Astrocyte (in vitro differentiated cells and primary cell): ENCODE measurements at regions not wholly inside any gene's neighbourhood (a gene's known extent, or its start where the extent isn't known, plus 50 kb on each side); places are given as distances from the start of the nearest gene placed in this dataset.
A peak's percentile ranks its signal among the peaks of the same experiment; 100 is the strongest.

Source experiments
- DNase-seq: peaks from one replicate; pipeline ENCODE4 v3.0.0-alpha.2; 2010; ENCODE audit warnings: low read depth
- FAIRE-seq: peaks from 2 replicates; lab custom pipeline; 2011; peaks lifted over from hg19 to GRCh38; lab: Jason Lieb, UNC
- H2AFZ ChIP-seq: 2 replicates; pipeline ENCODE4 v1.6.0; 2012; ENCODE audit warnings: low read depth, low read length, inconsistent platforms
- H3K27ac ChIP-seq: 2 replicates; pipeline ENCODE4 v1.5.1; 2011; ENCODE audit warnings: low read depth, low read length, inconsistent platforms
- H3K27me3 ChIP-seq: 2 replicates; pipeline ENCODE4 v1.6.0; 2011; ENCODE audit warnings: low read length, inconsistent platforms; ENCODE audit not compliant: insufficient read depth
- H3K36me3 ChIP-seq: 2 replicates; pipeline ENCODE4 v1.5.1; 2011; ENCODE audit warnings: low read length, inconsistent platforms; ENCODE audit not compliant: insufficient read depth
- H3K4me1 ChIP-seq: 2 replicates; pipeline ENCODE4 v1.5.1; 2011; ENCODE audit warnings: low read length, inconsistent platforms; ENCODE audit not compliant: insufficient read depth
- H3K4me2 ChIP-seq: 2 replicates; pipeline ENCODE4 v1.6.0; 2012; ENCODE audit warnings: low read length, inconsistent platforms
- H3K4me3 ChIP-seq: 2 replicates; pipeline ENCODE4 v1.5.1; 2011; ENCODE audit warnings: low read depth, mild to moderate bottlenecking, low read length, inconsistent platforms; ENCODE audit not compliant: insufficient read depth
- H3K79me2 ChIP-seq: 2 replicates; pipeline ENCODE4 v1.6.0; 2012; ENCODE audit warnings: mild to moderate bottlenecking, low read length, inconsistent platforms; ENCODE audit not compliant: insufficient read depth
- H3K9ac ChIP-seq: 2 replicates; pipeline ENCODE4 v1.6.0; 2012; ENCODE audit warnings: mild to moderate bottlenecking, low read length, inconsistent platforms
- H3K9me3 ChIP-seq: 2 replicates; pipeline ENCODE4 v1.5.1; 2012; ENCODE audit warnings: low read depth, mild to moderate bottlenecking, low read length, inconsistent platforms; ENCODE audit not compliant: insufficient read depth
- H4K20me1 ChIP-seq: 2 replicates; pipeline ENCODE4 v1.6.0; 2012; ENCODE audit warnings: low read length, inconsistent platforms; ENCODE audit not compliant: insufficient read depth
- H3K27ac Mint-ChIP-seq: one replicate; pipeline ENCODE4 v1.8.0; 2021; ENCODE audit warnings: mild to moderate bottlenecking, mixed read lengths; ENCODE audit not compliant: unreplicated experiment
- H3K27me3 Mint-ChIP-seq: one replicate; pipeline ENCODE4 v1.8.0; 2021; ENCODE audit warnings: low read depth, mixed read lengths; ENCODE audit not compliant: unreplicated experiment
- H3K36me3 Mint-ChIP-seq: one replicate; pipeline ENCODE4 v1.8.0; 2021; ENCODE audit warnings: low read depth, mixed read lengths; ENCODE audit not compliant: unreplicated experiment
- H3K4me1 Mint-ChIP-seq: one replicate; pipeline ENCODE4 v1.8.0; 2021; ENCODE audit warnings: low read depth, mixed read lengths; ENCODE audit not compliant: unreplicated experiment
- H3K4me3 Mint-ChIP-seq: one replicate; pipeline ENCODE4 v1.8.0; 2021; ENCODE audit warnings: mild to moderate bottlenecking, moderate library complexity, mixed read lengths; ENCODE audit not compliant: unreplicated experiment
- H3K9me3 Mint-ChIP-seq: one replicate; pipeline ENCODE4 v1.8.0; 2021; ENCODE audit warnings: mild to moderate bottlenecking, mixed read lengths; ENCODE audit not compliant: unreplicated experiment
- EZH2 ChIP-seq: IDR thresholded peaks from 2 replicates; pipeline ENCODE4 v1.6.1; 2012; ENCODE audit warnings: mild to moderate bottlenecking, low read length, inconsistent platforms; ENCODE audit not compliant: insufficient read depth
- TF ChIP-seq, protein P1 (sequence below): IDR thresholded peaks from 2 replicates; pipeline ENCODE4 v1.5.1; 2011; ENCODE audit warnings: low read depth, mild to moderate bottlenecking, inconsistent platforms, low read length, moderate library complexity; ENCODE audit not compliant: insufficient read depth

DNA sequence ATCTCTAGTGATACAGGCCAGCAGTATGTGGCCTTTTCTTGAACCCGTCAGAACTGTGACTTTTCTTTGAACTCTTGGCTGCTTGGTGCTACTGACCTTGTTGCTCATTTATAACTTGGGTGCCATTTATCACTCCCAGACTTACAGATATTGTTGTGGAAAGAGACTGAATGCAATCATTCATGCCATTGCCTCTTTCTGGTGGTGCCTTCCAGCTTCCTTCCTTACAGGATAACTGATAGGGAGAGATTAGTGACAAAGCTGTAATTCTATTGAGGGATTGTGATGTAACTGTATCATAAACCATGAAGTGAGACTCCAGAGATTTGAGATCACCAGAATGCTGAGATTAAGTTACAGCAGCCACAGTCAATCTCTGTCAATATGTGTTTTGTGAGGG lies 256.5 kb downstream of the USP25 start:
- H3K79me2 ChIP-seq: no peaks in the 10 kb centered on the region
- no peaks in the 10 kb centered on the region for H3K4me1 Mint-ChIP-seq
- DNase-seq (peak; percentile 94), FAIRE-seq (no peak)
- H3K36me3 Mint-ChIP-seq: peaks cover 2% of the 10 kb centered on the region
- H3K9me3 ChIP-seq: no peaks in the 10 kb centered on the region
- no peaks in the 10 kb centered on the region for H3K4me1 ChIP-seq
- no peak overlapping the region for H3K4me2 ChIP-seq
- H2AFZ ChIP-seq: no peak overlapping the region
- no peaks in the 10 kb centered on the region for H3K27me3 Mint-ChIP-seq
- H3K27ac Mint-ChIP-seq: no peak overlapping the region
- no peak overlapping the region for H3K9ac ChIP-seq
- H4K20me1 ChIP-seq: no peaks in the 10 kb centered on the region
- no peaks in the 10 kb centered on the region for H3K27me3 ChIP-seq
- H3K27ac ChIP-seq: no peak overlapping the region
- no peak overlapping the region for H3K4me3 Mint-ChIP-seq
- H3K36me3 ChIP-seq: no peaks in the 10 kb centered on the region
- H3K9me3 Mint-ChIP-seq: peaks cover 13% of the 10 kb centered on the region
- H3K4me3 ChIP-seq: no peak overlapping the region
- TF ChIP-seq, protein P1, sequence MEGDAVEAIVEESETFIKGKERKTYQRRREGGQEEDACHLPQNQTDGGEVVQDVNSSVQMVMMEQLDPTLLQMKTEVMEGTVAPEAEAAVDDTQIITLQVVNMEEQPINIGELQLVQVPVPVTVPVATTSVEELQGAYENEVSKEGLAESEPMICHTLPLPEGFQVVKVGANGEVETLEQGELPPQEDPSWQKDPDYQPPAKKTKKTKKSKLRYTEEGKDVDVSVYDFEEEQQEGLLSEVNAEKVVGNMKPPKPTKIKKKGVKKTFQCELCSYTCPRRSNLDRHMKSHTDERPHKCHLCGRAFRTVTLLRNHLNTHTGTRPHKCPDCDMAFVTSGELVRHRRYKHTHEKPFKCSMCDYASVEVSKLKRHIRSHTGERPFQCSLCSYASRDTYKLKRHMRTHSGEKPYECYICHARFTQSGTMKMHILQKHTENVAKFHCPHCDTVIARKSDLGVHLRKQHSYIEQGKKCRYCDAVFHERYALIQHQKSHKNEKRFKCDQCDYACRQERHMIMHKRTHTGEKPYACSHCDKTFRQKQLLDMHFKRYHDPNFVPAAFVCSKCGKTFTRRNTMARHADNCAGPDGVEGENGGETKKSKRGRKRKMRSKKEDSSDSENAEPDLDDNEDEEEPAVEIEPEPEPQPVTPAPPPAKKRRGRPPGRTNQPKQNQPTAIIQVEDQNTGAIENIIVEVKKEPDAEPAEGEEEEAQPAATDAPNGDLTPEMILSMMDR: no peak
- no peak for TF ChIP-seq EZH2

DNA sequence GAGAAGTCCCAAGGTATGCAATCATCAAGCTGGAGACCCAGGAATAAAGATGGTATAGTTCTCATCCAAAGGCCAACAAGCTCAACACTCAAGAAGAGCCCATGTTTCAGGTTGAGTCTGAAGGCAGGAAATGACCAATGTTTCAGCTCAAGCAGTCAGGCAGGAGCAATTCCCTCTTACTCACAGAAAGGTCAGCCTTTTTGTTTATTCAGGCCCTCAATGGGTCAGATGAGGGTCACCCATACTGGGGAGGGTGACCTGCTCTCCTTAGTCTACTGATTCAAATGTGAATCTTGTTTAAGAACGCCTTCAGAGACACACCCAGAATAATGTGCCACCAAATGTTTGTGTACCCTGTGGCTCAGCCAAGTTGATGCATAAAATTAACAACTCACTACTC lies 262.4 kb downstream of the USP25 start:
- FAIRE-seq (no peak), DNase-seq (no peak)
- TF ChIP-seq EZH2: no peak
- TF ChIP-seq, protein P1: no peak
- Histone ChIP-seq H3K79me2 (no peaks in the 10 kb centered on the region), H2AFZ (no peak overlapping the region), H3K9me3 (no peaks in the 10 kb centered on the region), H3K4me3 (no peak overlapping the region), H3K9ac (no peak overlapping the region), H3K27me3 (no peaks in the 10 kb centered on the region), H4K20me1 (no peaks in the 10 kb centered on the region), H3K27ac (no peak overlapping the region), H3K4me2 (peak overlapping the region; percentile 15), H3K4me1 (no peaks in the 10 kb centered on the region), H3K36me3 (no peaks in the 10 kb centered on the region)
- Mint-ChIP-seq H3K27ac (no peak overlapping the region), H3K27me3 (no peaks in the 10 kb centered on the region), H3K4me3 (no peak overlapping the region), H3K4me1 (peaks cover 6% of the 10 kb centered on the region), H3K9me3 (no peaks in the 10 kb centered on the region), H3K36me3 (no peaks in the 10 kb centered on the region)

DNA sequence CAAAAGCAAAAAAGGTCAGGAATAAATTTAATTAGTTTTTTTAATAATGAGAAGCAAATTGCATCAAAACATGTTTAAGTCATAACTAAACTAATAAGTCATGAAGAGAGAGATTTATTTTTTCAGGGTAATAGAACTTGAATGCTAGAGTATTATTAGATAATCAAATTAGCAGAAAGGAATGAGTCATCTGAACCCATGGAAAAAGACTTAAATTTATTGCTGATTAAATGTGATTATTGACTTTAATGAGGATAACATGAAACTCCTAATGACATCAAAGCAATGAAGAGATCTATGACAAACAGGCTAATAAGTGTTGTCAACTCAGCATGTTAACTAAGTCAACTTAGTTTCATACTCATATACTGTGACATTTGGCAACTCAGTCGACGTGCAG lies 264.2 kb downstream of the USP25 start:
- DNase-seq (no peak), FAIRE-seq (no peak)
- no peaks in the 10 kb centered on the region for H3K36me3 Mint-ChIP-seq
- H3K9me3 ChIP-seq: no peaks in the 10 kb centered on the region
- no peaks in the 10 kb centered on the region for H3K27me3 ChIP-seq
- peaks cover 6% of the 10 kb centered on the region for H3K4me1 Mint-ChIP-seq
- no peak for TF ChIP-seq EZH2
- TF ChIP-seq, protein P1: no peak
- H3K36me3 ChIP-seq: no peaks in the 10 kb centered on the region
- H3K9me3 Mint-ChIP-seq: no peaks in the 10 kb centered on the region
- H3K79me2 ChIP-seq: no peaks in the 10 kb centered on the region
- no peaks in the 10 kb centered on the region for H4K20me1 ChIP-seq
- no peak overlapping the region for H3K9ac ChIP-seq
- H3K4me2 ChIP-seq: no peak overlapping the region
- H3K27ac ChIP-seq: no peak overlapping the region
- H3K27ac Mint-ChIP-seq: no peak overlapping the region
- no peaks in the 10 kb centered on the region for H3K27me3 Mint-ChIP-seq
- no peak overlapping the region for H3K4me3 ChIP-seq
- H3K4me3 Mint-ChIP-seq: no peak overlapping the region
- H2AFZ ChIP-seq: no peak overlapping the region
- H3K4me1 ChIP-seq: no peaks in the 10 kb centered on the region
